ENCODE measurements at regions not wholly inside any gene's neighbourhood (a gene's known extent, or its start where the extent isn't known, plus 50 kb on each side); places are given as distances from the start of the nearest gene placed in this dataset.

DNA sequence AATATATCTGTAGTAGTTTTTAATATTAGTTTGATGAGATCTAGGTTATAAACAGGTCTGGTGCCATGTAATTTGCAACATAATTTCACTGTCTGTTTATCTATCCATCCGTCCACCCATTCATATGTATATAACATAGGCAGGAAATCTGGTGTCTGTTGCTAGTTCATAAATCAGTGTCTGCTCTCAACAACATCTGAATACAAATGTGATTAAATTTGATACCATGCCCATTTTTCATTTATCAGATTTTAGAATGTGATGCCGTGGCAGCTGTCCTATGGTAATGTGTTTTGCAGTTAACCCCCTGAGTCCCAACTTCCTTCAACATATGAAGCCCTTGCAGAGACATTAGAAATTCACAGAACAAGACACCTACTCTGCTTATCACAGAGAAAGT is 228.4 kb downstream of the CMPK2 start (continued):
- TF ChIP-seq, protein P1, sequence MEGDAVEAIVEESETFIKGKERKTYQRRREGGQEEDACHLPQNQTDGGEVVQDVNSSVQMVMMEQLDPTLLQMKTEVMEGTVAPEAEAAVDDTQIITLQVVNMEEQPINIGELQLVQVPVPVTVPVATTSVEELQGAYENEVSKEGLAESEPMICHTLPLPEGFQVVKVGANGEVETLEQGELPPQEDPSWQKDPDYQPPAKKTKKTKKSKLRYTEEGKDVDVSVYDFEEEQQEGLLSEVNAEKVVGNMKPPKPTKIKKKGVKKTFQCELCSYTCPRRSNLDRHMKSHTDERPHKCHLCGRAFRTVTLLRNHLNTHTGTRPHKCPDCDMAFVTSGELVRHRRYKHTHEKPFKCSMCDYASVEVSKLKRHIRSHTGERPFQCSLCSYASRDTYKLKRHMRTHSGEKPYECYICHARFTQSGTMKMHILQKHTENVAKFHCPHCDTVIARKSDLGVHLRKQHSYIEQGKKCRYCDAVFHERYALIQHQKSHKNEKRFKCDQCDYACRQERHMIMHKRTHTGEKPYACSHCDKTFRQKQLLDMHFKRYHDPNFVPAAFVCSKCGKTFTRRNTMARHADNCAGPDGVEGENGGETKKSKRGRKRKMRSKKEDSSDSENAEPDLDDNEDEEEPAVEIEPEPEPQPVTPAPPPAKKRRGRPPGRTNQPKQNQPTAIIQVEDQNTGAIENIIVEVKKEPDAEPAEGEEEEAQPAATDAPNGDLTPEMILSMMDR (IDR thresholded peaks at IDR 0.05 in 2 of 3, conservative IDR thresholded peaks at IDR 0.05 in 1 of 3; ENCODE audit: borderline replicate concordance in 1 of 3, insufficient read depth in 1 of 3, low read depth in 2 of 3, low read length in 2 of 3) = no peak
- TF ChIP-seq ZFX (IDR thresholded peaks at IDR 0.05) (no peak), FOSL1 (IDR thresholded peaks at IDR 0.05; ENCODE audit: low read depth) (no peak), CBX3 (IDR thresholded peaks at IDR 0.05; ENCODE audit: low read depth) (no peak), POLR2AphosphoS5 (IDR thresholded peaks at IDR 0.05; ENCODE audit: low read depth, low read length) (no peak), EZH2phosphoT487 (IDR thresholded peaks at IDR 0.05; ENCODE audit: borderline replicate concordance) (no peak), EGR1 (IDR thresholded peaks at IDR 0.05; ENCODE audit: low read depth) (no peak), JUND (IDR thresholded peaks at IDR 0.05) (no peak), CEBPB (IDR thresholded peaks at IDR 0.05; ENCODE audit: low read depth) (no peak), YY1 (IDR thresholded peaks at IDR 0.05; ENCODE audit: extremely low read depth, insufficient replicate concordance, low read depth, low read length) (no peak), EZH2 (IDR thresholded peaks at IDR 0.05) (no peak)

DNA sequence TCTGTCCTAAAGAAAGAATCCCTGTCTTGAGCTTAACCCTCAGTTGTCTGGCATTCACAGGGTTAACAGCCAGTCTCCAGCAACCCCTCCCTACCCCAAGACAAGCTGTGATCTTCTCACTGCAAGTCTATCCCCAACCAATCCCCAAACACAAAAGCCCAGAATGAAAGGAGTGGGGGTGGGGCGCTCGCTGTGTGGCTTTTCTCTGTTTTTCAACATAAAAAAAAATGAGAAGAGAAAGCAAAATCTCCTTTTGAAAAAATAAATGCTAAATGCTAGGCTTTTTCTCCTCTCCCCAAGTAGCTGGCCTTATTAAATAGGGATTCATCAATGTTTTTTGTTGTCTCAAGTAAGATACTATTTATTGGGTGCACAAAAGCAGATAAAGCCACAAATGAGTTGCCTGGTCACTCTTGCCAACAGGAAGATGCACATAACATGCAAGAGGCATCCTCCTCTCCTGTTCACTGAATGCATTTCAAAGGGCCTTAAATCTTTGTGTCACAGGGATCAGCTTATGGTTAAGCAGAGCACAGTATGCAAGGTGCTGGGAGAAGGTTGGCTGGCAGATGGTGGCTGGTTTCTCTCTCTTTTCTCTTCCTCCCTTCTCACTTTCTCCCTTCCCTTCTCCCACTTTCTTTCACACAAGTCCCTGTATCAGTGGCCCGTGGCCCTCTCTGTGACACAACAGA is 225.6 kb downstream of the CMPK2 start:
- Histone ChIP-seq H3K9ac (ENCODE audit: low read length) (no peak overlapping the region), H3K4me1 (ENCODE audit: control insufficient read depth in 1 of 2, insufficient read depth in 2 of 2, low read length in 2 of 2) (no peaks in the 10 kb centered on the region), H3K27ac (ENCODE audit: low read depth, low read length) (no peak overlapping the region), H3K4me3 (replicated peaks in 1 of 2; ENCODE audit: low read depth in 1 of 2, low read length in 2 of 2) (no peak overlapping the region), H3K9me2 (ENCODE audit: insufficient read depth) (no peaks in the 10 kb centered on the region), H3K9me3 (ENCODE audit: control insufficient read depth in 1 of 2, insufficient read depth in 1 of 2, low read depth in 1 of 2, low read length in 2 of 2) (peaks cover 0 to 9% of the 10 kb centered on the region in 2 experiments; a peak in 1 of 4 replicates), H3K27me3 (ENCODE audit: insufficient read depth, low read length) (no peaks in the 10 kb centered on the region), H2AFZ (ENCODE audit: low read depth, low read length, poor library complexity, severe bottlenecking) (no peak overlapping the region), H3K4me2 (ENCODE audit: low read length) (no peak overlapping the region), H3K79me2 (ENCODE audit: insufficient read depth, low read length) (no peaks in the 10 kb centered on the region), H4K20me1 (ENCODE audit: insufficient read depth) (no peaks in the 10 kb centered on the region), H3K36me3 (ENCODE audit: control insufficient read depth in 1 of 2, insufficient read depth in 2 of 2, low read length in 2 of 2) (no peaks in the 10 kb centered on the region)
- intact Hi-C loops (cut with micrococcal nuclease) = no loop called here
- TF ChIP-seq POLR2AphosphoS5 (IDR thresholded peaks at IDR 0.05; ENCODE audit: low read depth, low read length) = no peak
- TF ChIP-seq, protein P2, sequence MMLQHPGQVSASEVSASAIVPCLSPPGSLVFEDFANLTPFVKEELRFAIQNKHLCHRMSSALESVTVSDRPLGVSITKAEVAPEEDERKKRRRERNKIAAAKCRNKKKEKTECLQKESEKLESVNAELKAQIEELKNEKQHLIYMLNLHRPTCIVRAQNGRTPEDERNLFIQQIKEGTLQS (IDR thresholded peaks at IDR 0.05) = no peak
- no peak for TF ChIP-seq JUND (IDR thresholded peaks at IDR 0.05)
- no peak for TF ChIP-seq CBX3 (IDR thresholded peaks at IDR 0.05; ENCODE audit: low read depth)
- POLR2A ChIA-PET = no interaction called here
- no peak for DNase-seq (ENCODE audit: low read depth, low spot score)
- ATAC-seq = no peak
- CTCF ChIA-PET = no interaction called here
- RAD21 ChIA-PET (ENCODE audit: low non-redundant PET in 1 of 2, low total read pairs in 2 of 2, uncharacterized antibody in 2 of 2, unreplicated experiment in 2 of 2) = no interaction called here
- no TSS peak for BruUV-seq (replicated peaks)

Data from HCT116 (cell line).